ENCODE measurements at regions not wholly inside any gene's neighbourhood (a gene's known extent, or its start where the extent isn't known, plus 50 kb on each side); places are given as distances from the start of the nearest gene placed in this dataset.

DNA sequence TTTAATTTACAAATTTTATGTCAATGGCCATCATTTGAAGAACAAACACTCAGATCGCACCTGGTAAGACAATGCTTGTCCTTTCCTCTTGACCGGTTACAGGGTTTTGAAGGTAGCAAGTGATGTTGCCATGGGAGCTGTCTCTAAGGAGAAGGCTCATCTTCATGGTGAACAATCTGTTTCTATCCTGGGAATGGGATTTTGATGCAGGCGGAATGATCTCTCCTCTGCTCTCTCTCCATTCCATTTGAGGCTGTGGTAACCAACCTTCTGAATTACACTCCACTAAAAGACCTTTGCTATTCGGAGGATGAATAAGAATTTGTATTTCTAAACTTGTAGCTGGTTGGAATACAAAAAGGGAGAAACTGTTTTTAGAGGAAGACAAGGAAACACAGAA lies 57.9 kb upstream of the SLC5A9 start:
- no peak for DNase-seq

DNA sequence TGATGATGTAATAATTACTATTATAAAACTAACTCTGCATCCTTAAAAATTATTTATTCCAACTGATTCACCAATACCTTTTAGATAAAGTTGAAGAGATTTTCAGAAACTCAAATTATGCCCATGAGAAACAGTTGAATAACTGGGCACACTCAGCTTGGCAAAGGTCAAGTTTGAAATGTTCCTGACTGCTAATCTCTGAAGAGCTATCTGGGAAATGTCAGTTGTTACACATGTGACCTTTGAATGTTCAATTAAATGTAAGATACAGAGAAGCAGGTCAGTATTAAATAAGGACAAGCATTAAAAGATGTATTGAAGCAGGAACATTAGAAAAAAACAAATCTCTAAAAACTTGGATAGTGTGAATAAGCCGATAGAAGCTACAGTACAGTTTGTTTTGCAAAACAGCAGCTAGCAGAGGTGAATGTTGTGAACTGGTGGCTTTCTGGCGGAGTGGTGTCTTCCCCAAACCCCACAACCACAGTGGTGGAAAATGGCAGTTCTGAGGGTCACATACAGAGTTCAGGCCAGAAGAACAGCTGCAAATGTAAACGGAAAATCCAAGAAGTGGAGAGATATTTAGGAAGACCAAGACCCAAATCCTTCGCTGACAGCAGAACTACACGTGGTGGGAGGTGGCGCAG lies 61.9 kb upstream of the SLC5A9 start:
- no peak for DNase-seq

DNA sequence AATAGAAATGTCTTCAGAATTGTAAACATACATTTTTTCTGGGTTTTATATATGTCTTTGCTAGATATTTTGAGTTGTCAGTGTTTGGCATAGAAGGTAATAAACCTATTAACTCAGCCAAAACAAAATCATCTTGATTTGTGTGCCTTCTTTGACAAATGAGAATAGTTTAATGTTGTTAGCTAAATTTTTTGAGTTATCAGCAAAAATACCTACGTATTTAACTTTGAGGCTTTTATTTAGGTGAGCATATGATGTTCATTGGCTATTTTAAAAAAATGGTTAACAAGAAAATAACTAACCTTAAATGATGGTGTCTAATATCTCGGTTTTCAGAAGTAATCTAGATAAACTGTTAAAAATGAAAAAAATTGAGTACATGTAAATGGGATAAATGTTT lies 83.2 kb upstream of the SLC5A9 start:
- DNase-seq = no peak

DNA sequence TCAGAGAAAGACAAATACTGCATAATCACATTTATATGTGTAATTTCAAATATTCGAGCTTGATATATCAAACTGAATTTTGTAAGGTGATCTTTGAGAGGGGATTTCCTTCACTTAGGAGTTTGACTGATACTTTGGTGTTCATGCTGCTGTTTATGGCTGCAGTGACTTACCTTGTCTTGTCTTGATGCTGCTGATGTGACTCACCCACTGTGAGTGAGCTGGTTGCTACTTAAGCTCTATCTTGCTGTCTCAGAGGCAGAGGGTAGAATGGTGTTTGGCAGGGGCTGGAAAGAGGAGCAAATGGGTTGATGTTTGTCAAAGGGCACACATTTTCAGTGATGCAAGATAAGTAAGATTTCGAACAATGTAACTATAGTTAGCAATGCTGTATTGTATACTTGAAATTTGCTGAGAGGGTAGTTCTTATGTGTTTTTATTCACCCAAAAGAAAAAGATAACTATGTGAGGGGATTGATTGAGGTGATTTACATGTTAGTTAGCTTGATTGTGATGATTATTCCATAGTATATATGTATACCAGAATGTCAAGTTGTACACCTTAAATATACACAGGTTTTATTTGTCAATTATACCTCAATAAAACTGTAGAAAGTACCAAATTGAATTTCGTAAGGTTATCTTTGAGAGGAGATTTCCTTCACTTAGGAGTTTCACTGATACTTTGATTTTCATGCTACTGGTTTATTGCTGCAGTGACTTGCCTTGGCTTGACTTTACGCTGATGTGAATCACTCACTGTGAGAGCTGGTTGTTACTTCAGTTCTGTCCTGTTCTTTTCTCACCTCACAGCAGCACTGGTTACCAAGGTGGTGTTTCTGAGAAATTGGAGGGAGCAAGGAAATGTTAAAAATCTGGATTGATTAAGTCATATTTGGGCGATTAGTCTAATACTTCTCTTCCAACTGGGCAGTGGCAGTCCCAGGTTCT lies 94.5 kb upstream of the SLC5A9 start:
- no peak for DNase-seq

DNA sequence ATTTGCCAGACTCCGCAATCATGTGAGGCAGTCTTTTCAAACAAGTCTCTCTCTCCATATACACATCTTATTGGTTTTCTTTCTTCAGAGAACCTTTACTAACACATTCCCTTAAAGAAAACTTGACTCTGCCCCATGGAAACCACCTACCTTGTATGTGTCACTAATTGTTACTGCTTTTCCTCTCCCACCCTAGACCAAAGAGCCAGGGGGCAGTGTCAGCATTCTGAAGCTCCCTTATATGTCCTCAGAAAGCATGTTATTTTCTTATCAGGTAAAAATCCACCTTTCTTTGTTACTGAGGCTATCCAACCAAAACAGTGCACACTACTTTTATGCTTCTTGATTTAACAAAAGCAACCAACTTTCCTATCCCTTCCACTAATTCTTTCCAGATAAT lies 98.9 kb upstream of the SLC5A9 start:
- no peak for DNase-seq

DNA sequence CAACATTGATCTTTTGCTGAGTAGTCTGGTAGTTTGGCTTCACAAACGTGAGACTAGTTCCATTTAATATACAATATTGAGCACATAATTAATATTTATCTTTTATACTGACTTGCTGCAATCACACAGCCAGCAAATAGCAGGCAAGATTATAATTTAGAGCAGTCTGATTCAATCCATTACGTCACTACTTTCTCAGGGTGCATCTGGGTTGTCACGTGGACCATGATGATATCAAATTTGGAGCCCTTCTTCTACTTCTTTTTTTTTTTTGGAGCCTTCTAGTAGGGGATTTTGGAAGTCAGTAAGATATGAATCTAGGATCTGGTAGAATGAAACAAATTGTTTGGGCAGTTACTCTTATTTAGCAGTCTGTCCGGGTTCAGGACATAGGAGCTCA lies 100.6 kb upstream of the SLC5A9 start:
- DNase-seq = no peak

DNA sequence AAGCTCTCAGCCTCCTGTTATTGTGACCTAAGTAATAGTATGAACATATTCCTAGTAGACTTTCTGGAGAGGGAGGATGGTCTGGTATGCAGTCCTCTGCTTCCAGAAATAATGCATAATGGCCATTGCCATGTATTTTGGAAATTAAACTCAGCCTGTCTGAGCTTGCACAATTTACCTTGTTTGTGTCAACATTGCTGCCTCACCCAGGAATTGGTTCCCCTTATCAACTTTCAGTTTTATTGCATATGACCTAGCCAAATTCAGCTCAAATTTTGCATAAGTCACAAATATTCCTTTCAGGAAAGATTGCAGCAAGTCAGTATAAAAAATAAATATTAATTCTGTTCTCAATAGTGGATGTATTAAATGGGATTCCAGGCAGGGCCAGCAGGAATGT lies 101.9 kb upstream of the SLC5A9 start:
- DNase-seq = no peak

DNA sequence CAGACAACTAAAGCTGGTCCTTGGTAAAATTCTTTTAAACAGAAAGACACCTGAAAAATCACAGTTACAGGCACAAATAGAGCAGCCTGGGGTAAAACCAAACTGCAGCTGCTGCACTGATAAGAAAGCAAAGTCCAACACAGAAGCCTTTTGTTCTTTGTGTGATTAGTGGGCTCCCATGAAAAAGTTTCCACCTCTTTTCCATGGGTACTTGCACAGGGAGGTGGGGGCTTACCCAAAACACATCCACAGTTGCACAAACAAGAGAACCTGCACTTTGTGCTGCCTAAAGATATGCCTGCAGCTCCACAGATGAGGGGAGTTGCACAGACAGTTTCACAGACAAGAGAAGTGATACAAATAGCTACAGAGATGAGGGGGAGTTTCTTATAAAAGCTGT lies 106.7 kb upstream of the SLC5A9 start:
- DNase-seq = no peak

DNA sequence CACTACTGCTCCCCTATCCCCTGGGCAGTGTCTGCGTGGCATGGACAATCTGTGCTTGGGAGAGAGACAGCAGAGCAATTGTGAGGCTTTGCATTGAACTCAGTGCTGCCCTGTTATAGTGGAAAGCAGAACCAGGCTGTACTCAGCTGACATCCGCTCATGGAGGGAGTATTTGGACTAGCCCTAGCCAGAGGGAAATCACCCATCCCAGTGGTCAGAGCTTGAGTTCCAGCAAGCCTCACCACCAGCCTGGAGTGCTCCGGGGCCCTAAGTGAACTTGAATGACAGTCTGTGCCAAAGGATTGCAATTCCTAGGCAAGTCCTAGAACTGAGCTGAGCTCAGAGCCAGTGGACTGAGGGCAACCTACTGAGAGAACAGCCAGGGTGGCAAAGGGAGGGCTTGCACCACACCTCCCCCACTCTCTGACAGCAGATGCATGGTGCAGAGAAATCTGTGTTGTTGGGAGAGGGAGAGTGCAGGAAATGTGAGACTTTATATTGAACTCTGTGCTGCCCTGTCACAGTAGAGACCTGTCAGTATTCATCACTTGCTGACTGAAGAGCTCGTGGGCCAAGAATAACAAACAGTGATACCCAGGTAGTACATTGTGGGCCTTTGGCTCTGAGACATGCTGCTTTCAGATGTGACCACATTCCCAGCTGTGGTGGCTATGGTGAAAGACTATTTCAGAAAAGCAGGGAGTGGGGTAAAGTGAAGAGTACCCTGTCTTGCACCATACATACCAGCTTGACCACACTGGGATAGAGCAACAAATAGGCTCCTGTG lies 107.7 kb upstream of the SLC5A9 start:
- no peak for DNase-seq

DNA sequence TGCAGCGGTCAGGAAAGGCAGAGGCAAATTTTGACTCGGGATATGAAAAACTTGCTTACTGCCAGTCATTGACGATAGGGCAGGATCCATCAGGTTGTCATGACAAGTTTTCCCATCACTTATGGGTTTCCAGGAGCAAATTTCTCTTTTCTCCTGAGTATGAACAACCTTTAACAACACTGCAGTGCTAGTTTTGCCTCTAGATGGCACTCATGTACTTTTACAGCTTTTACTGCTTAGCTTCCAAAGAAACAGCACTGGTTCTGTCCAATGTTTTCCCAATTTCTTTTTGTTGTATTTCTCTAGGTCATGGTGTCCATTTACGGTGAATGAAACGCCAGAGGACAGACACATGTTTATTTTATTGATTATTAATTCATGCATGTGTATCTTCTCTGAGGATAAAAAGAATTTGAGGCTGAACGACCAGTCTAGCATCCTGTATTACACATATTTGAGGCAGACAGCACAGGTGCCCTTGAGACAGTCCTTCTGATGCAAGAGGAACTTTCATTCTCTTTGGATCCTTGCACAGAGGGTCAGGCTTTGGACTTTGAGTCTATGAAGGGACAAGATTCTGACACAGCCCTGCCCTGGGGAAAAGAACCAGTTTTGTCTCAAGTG lies 112.3 kb upstream of the TRABD2B start:
- no peak for DNase-seq

DNA sequence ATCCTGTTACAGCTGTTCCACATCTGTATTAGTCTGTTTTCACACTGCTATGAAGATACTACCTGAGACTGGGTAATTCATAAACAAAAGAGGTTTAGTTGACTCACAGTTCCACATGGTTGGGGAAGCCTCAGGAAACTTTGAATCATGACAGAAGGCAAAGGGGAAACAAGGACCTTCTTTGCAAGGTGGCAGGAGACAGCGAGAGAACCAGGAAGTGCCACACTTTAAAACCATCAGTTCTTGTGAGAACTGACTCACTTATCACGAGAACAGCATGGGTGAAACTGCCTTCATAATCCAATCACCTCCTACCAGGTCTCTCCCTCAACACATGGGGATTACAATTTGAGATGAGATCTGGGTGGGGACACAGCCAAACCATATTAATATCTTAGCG lies 110.3 kb upstream of the TRABD2B start:
- DNase-seq = no peak

DNA sequence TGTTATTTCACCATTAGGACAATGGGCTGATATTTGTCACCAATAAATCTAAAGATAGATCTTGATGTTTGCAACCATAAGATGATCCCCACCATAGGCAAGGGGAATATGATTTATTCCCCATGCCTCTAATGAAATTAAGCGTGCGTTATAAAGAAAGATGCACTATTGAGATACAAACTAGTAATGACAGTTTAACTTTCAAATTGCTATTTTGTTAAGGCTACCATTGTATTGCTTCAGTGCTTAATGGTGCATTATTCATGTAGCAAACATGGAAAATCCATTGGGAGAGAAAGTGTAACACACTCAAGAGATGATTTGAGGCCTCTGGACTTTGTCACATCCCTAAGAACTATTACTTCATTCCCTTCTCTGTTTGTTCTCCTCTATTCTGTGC lies 108.9 kb upstream of the TRABD2B start:
- DNase-seq = no peak

DNA sequence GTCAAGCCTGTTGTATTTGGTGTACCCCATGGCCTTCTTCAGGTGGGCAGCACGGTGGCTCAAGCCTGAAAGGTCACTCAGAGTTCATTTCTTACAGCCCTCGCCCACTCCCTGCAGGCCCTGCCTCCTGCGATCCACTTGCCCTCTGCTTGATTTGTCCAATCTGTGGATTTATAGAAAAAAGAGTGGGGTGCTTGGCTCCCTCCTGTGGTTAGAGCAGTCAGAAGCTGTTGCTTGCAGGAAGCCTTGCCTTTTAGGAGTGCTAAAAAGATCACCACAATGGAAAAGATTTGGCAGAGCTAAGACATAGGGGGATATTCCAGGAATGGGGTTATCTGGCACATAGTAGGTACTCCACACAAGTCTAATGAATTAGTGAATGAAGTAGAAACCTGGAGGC lies 108.0 kb upstream of the TRABD2B start:
- no peak for DNase-seq

DNA sequence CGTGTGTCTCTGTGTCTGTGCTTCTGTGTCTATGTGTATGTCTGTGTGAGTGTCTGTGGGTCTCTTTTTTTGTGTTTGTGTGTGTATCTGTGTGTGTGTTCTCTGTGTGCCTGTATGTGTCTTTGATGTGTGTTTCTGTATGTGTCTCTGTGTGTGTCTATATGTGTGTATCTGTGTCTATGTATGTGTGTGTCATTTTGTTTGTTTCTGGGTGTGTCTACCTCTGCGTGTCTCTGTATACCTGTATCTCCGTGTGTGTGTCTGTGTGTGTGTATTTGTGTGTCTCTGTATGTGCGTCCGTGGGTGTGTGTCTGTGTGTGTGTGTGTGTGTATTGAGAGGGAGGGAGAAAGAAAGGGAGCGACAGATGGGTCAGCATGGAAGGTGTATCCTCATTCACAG lies 106.3 kb upstream of the TRABD2B start:
- DNase-seq = no peak

DNA sequence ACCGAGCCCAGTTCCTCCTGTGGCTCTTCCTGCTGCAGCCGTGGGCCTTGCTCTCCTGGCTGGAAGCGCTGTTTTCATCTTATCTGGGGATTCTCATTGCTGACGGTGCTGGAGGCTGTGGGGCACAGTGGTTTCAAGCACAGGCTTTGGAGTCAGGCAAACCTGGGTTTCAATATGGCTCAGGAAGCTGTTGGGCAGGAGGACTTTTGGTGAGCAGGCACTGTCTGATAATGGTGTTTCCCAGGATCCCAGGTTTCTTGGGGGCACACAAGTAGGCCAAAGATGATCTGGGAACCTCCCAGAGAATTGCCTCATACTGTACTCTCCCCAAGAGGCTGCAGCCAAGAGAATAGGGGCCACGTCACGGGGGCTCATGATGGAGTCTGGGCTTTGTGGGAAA lies 105.6 kb upstream of the TRABD2B start:
- no peak for DNase-seq

DNA sequence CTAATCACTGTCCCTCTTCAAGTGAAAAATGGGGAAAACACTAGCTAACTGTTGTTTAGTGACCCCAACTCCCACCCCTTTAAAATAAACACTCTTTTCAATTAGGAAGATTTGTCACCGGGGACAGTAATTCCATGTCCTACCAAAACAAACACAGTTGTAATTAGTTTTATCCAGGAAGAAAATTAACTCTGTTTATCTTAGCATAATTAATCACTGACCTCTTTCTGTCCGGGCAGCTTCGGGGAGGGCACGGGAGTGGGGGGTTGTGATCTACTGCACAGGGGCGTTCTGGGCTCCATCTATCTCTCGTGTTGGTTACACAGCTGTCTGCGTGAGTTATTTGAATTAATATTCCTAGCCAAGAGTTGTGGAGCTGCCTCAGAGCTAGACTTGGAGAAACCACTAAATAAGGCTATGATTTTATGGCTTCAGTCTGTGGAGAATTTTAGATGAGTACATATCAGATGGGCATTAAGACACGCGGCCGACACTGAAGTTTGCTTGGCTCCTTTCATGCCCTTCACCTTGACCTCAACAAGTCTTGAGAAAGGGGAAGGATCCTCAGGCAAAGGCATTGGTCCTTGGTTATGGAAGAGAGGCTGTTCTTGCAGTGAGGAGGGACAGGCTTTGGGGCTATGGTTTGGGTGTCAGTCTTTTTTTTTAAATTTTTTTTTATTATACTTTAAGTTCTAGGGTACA lies 102.0 kb upstream of the TRABD2B start:
- DNase-seq = no peak

DNA sequence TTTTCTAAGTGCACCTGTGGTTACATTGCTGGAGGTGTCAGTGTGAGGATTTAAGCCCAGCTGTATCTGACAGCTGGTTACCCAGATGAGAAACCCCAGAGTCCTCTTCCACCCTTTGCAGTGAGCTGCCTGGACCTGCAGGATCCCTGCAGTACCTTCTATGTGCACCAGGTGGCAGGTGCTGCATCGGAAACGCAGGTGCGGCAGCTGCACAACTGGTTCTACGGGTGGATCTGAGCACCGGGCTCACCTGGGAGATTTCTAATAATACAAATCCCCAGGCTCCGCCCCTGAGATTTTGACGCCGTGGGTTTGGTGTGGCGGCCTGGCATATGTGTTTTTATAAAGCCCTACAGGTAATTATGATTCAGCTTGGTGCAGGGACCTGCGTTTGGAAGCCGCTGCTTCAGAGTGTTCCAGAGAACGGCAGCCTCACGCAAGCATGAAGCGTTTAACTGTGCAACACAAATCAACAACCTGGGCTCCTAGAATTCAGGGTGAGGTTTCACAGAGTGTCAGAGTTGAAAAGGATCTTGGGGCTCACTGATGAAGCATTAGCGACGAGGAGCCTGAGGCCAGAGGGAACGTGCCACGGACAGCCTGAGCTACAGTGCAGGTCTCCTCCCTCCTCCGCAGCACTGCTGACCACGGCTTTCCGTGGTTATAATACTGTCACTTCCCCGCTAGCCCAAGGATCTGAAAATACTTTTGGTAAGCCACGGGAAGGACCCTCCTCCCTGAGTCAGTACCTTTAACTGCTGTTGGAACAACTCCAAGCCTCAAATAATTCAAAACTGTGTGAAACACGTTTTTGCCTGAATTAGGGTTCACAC lies 96.7 kb upstream of the TRABD2B start:
- peak; percentile 44 for DNase-seq

DNA sequence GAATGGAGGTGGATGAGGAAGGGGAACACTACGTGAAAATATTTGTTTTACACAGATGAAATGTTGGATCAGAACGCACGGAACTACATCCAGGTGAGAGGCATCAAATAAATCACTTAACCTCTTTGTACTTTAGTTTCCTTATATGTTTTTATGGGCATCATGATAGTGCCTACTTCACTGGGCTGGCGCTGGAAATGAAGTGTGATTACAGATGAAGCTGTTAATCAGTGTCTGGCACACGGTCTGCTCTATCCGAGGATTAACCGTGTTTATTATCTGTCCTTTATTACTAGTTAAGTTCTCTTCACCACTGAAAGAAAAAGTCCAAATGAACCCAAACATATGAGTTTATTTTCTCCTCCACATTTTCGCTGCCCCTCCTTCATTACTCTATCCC lies 96.0 kb upstream of the TRABD2B start:
- no peak for DNase-seq

DNA sequence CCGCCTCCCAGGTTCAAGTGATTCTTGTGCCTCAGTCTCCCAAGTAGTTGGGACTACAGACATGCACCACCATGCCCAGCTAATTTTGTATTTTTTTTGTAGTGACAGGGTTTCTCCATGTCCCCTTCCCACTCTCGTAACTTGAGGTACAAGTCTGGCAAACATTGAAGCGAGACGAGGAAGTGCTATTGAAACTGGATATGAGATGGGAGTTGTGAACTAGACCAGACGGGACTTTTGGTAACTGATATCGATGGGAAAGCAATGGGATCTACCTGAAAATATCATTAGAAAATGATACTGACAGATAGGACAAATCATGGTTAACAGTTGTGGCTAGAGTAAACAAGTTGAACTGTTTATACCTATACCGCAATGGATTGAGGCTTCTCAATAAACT lies 95.2 kb upstream of the TRABD2B start:
- DNase-seq = no peak

DNA sequence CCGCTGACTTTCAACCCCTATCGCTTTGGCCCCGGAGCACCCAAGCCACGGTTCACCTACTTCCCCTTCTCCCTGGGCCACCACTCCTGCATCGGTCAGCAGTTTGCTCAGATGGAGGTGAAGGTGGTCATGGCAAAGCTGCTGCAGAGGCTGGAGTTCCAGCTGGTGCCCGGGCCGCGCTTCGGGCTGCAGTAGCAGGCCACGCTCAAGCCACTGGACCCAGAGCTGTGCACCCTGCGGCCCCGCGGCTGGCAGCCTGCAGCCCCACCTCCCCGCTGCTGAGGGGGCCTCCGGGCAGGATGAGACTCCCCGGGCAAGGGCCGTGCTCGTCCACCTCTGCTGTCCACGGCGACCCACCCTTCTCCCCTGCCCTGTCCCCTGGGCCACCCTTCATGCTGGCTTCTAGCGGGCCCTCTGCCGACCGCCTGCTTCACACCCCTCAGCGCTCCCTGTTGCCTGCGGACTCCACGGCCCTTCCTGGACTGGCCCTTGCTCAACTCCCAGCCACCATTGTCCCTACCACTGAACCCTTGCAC lies 92.2 kb upstream of the TRABD2B start:
- no peak for DNase-seq

DNA sequence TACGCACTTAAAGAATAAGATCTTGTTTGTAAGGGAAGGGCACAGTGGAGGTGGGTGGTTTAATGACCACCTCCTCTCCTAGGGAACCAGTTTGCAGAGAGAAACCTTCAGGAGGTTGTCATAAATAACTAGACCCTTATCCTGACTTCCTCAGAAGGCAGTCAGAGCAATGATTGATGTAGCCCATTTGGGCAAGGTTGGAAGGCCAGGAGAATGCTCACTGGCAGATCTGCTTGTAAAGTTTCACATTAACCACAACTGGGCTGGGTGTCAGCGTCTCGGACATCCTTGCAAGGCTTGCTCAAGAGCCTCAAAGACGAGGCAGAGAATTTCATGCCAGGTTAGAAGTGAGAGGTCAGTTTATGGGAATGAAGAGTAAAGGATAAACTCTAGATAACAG lies 87.6 kb upstream of the TRABD2B start:
- DNase-seq = no peak

Data from right hindlimb (tissue), 1 donor.